H9 (cell line): ENCODE measurements at regions not wholly inside any gene's neighbourhood (a gene's known extent, or its start where the extent isn't known, plus 50 kb on each side); places are given as distances from the start of the nearest gene placed in this dataset.

ENCODE experiments used
- DNase-seq: peaks from one replicate; pipeline ENCODE4 v3.0.0-alpha.2; 2017
- H2AFZ ChIP-seq: one replicate; pipeline ENCODE4 v1.6.1; 2013; ENCODE audit warnings: mild to moderate bottlenecking, low read length, control low read depth, moderate library complexity
- H2AK5ac ChIP-seq: 2 replicates; pipeline ENCODE4 v1.6.1; 2013; ENCODE audit warnings: low read length, control low read depth, mixed read lengths; ENCODE audit not compliant: insufficient read length
- H2BK120ac ChIP-seq: one replicate; pipeline ENCODE4 v1.6.1; 2013; ENCODE audit warnings: low read depth, mild to moderate bottlenecking, low read length, control low read depth, inconsistent platforms; ENCODE audit not compliant: poor library complexity, severe bottlenecking
- H2BK12ac ChIP-seq: 2 replicates; pipeline ENCODE4 v1.6.1; 2013; ENCODE audit warnings: low read length, control low read depth, mixed read lengths, low read depth; ENCODE audit not compliant: insufficient read length
- H2BK15ac ChIP-seq: 2 replicates; pipeline ENCODE4 v1.6.1; 2013; ENCODE audit warnings: low read depth, low read length, control low read depth
- H2BK20ac ChIP-seq: one replicate; pipeline ENCODE4 v1.6.1; 2013; ENCODE audit warnings: low read depth, mild to moderate bottlenecking, low read length, control low read depth, inconsistent platforms; ENCODE audit not compliant: poor library complexity, severe bottlenecking
- H2BK5ac ChIP-seq: 2 replicates; pipeline ENCODE4 v1.6.1; 2013; ENCODE audit warnings: low read length, control low read depth, mixed read lengths; ENCODE audit not compliant: insufficient read length
- H3K14ac ChIP-seq: 2 replicates; pipeline ENCODE4 v1.6.1; 2013; ENCODE audit warnings: low read length, control low read depth; ENCODE audit not compliant: insufficient read depth
- H3K18ac ChIP-seq: 2 replicates; pipeline ENCODE4 v1.6.1; 2013; ENCODE audit warnings: low read depth, mild to moderate bottlenecking, mixed read lengths, low read length, control low read depth; ENCODE audit not compliant: insufficient read length
- H3K23ac ChIP-seq: 2 replicates; pipeline ENCODE4 v1.6.1; 2013; ENCODE audit warnings: low read length, control low read depth, mixed read lengths, low read depth; ENCODE audit not compliant: insufficient read length
- H3K23me2 ChIP-seq: 2 replicates; pipeline ENCODE4 v1.6.1; 2013; ENCODE audit warnings: low read depth, mild to moderate bottlenecking, mixed read lengths, low read length, control low read depth; ENCODE audit not compliant: insufficient read length, poor library complexity, severe bottlenecking
- H3K27ac ChIP-seq: 2 replicates; pipeline ENCODE4 v1.5.1; 2013; ENCODE audit warnings: low read length, control low read depth, mixed read lengths, low read depth; ENCODE audit not compliant: insufficient read length
- H3K27me3 ChIP-seq: 2 replicates; pipeline ENCODE4 v1.6.1; 2013; ENCODE audit warnings: low read length, control low read depth, inconsistent platforms; ENCODE audit not compliant: insufficient read depth
- H3K4ac ChIP-seq: 2 replicates; pipeline ENCODE4 v1.6.1; 2013; ENCODE audit warnings: low read depth, mild to moderate bottlenecking, control low read depth, inconsistent platforms, low read length, moderate library complexity
- H3K4me1 ChIP-seq: 2 replicates; pipeline ENCODE4 v1.6.1; 2013; ENCODE audit warnings: low read length, control low read depth, inconsistent platforms; ENCODE audit not compliant: insufficient read depth
- H3K4me2 ChIP-seq: 2 replicates; pipeline ENCODE4 v1.6.1; 2013; ENCODE audit warnings: low read length, control low read depth, mixed read lengths; ENCODE audit not compliant: insufficient read length, insufficient read depth
- H3K56ac ChIP-seq: 2 replicates; pipeline ENCODE4 v1.6.1; 2013; ENCODE audit warnings: low read depth, mild to moderate bottlenecking, mixed read lengths, low read length, control low read depth; ENCODE audit not compliant: insufficient read length
- H3K79me1 ChIP-seq: 2 replicates; pipeline ENCODE4 v1.6.1; 2013; ENCODE audit warnings: low read depth, mild to moderate bottlenecking, moderate library complexity, low read length, control low read depth, inconsistent platforms; ENCODE audit not compliant: insufficient read depth, poor library complexity, severe bottlenecking
- H3K79me2 ChIP-seq: 2 replicates; pipeline ENCODE4 v1.6.1; 2013; ENCODE audit warnings: low read length, control low read depth, inconsistent platforms; ENCODE audit not compliant: insufficient read depth
- H3K9ac ChIP-seq: 2 replicates; pipeline ENCODE4 v1.6.1; 2013; ENCODE audit warnings: low read length, control low read depth, mixed read lengths; ENCODE audit not compliant: insufficient read length; ENCODE audit errors: extremely low read depth
- H3K9me3 ChIP-seq: one replicate; pipeline ENCODE4 v1.6.1; 2013; ENCODE audit warnings: low read depth, low read length, inconsistent platforms; ENCODE audit not compliant: control insufficient read depth
- H3T11ph ChIP-seq: one replicate; pipeline ENCODE4 v1.6.1; 2013; ENCODE audit warnings: mild to moderate bottlenecking, low read length, control low read depth, inconsistent platforms
- H4K20me1 ChIP-seq: one replicate; pipeline ENCODE4 v1.6.1; 2013; ENCODE audit not compliant: control insufficient read depth, insufficient read length, insufficient read depth
- H4K5ac ChIP-seq: 2 replicates; pipeline ENCODE4 v1.6.1; 2013; ENCODE audit warnings: low read depth, mild to moderate bottlenecking, mixed read lengths, low read length, control low read depth; ENCODE audit not compliant: insufficient read length
- H4K8ac ChIP-seq: replicated peaks from 2 replicates; pipeline ENCODE4 v1.6.1; 2013; ENCODE audit warnings: low read length, control low read depth, mixed read lengths, low read depth; ENCODE audit not compliant: insufficient read length
- H4K91ac ChIP-seq: 2 replicates; pipeline ENCODE4 v1.6.1; 2013; ENCODE audit warnings: low read depth, mild to moderate bottlenecking, moderate library complexity, mixed read lengths, low read length, control low read depth; ENCODE audit not compliant: insufficient read length
- H3K27ac Mint-ChIP-seq, 3 experiments: 2 replicates in 2 of 3; 3 replicates in 1 of 3; pipeline ENCODE4 v1.8.0; 2020 to 2021; ENCODE audit warnings: mixed read lengths in 3 of 3, mild to moderate bottlenecking in 1 of 3, moderate library complexity in 1 of 3
- H3K27me3 Mint-ChIP-seq: 2 replicates; pipeline ENCODE4 v1.8.0; 2021; ENCODE audit warnings: low read depth, mild to moderate bottlenecking, moderate library complexity, mixed read lengths
- H3K36me3 Mint-ChIP-seq, 3 experiments: 2 replicates in 2 of 3; 3 replicates in 1 of 3; pipeline ENCODE4 v1.8.0; 2020 to 2021; ENCODE audit warnings: low read depth in 3 of 3, mixed read lengths in 3 of 3; ENCODE audit not compliant: insufficient read depth in 1 of 3
- H3K4me1 Mint-ChIP-seq, 2 experiments: 2 replicates each; pipeline ENCODE4 v1.8.0; 2020; ENCODE audit warnings: mixed read lengths in 2 of 2
- H3K4me3 Mint-ChIP-seq, 2 experiments: 2 replicates in 1 of 2; 3 replicates in 1 of 2; pipeline ENCODE4 v1.8.0; 2020 to 2021; ENCODE audit warnings: mild to moderate bottlenecking in 2 of 2, mixed read lengths in 2 of 2, moderate library complexity in 1 of 2
- H3K9me3 Mint-ChIP-seq, 2 experiments: 2 replicates in 1 of 2; 3 replicates in 1 of 2; pipeline ENCODE4 v1.8.0; 2020; ENCODE audit warnings: mild to moderate bottlenecking in 2 of 2, mixed read lengths in 2 of 2, moderate library complexity in 1 of 2
- CTCF ChIP-seq: fragments of 200-600 bp; sonication (generic); conservative IDR thresholded peaks from 3 replicates; pipeline ENCODE4 v1.8.0; 2021; ENCODE audit warnings: antibody characterized with exemption, mild to moderate bottlenecking
- WGBS: extraction: QIAGEN DNeasy Blood & Tissue Kit; methylation state at CpG from one replicate; pipeline ENCODE4 v1.1.7; 2013; ENCODE audit warnings: missing lambda C conversion rate, low lambda C conversion rate, mixed read lengths; ENCODE audit not compliant: insufficient read length; ENCODE audit errors: extremely low coverage; 5-methylcytosine and 5-hydroxymethylcytosine counted together

- Histone ChIP-seq H4K8ac (no peak overlapping the region), H2BK12ac (no peak overlapping the region), H2AK5ac (no peak overlapping the region), H3T11ph (no peak overlapping the region), H2BK15ac (no peak overlapping the region), H3K14ac (peak overlapping the region; percentile 26; the same call in 1 of the 2 replicates), H3K56ac (no peak overlapping the region), H3K27ac (no peak overlapping the region), H2BK120ac (no peak overlapping the region), H3K27me3 (no peaks in the 10 kb centered on the region), H2BK20ac (no peak overlapping the region), H3K23me2 (no peaks in the 10 kb centered on the region), H3K4ac (no peak overlapping the region), H4K20me1 (no peaks in the 10 kb centered on the region), H3K18ac (no peak overlapping the region), H4K91ac (no peak overlapping the region), H3K9me3 (no peaks in the 10 kb centered on the region), H2BK5ac (no peak overlapping the region), H2AFZ (no peak overlapping the region), H4K5ac (no peak overlapping the region), H3K79me2 (no peaks in the 10 kb centered on the region), H3K79me1 (no peaks in the 10 kb centered on the region), H3K23ac (no peak overlapping the region), H3K4me2 (no peak overlapping the region), H3K9ac (no peak overlapping the region), H3K4me1 (no peaks in the 10 kb centered on the region)
- Mint-ChIP-seq H3K27me3 (peaks cover 6% of the 10 kb centered on the region), H3K36me3 (no peaks in the 10 kb centered on the region), H3K4me1 (peaks cover 16 to 20% of the 10 kb centered on the region in 2 experiments), H3K4me3 (no peak overlapping the region), H3K9me3 (no peaks in the 10 kb centered on the region), H3K27ac (0 out of 7 replicates have a peak overlapping the region, but pooled peaks of 1 of the 3 experiments have one; percentile 4)
- WGBS, result no CpG with 5 or more reads among the region's 14 CpGs
- DNase-seq, result peak; percentile 37
- TF ChIP-seq CTCF, result no peak
Observed at GRCh38 chr15:31272558-31273257, 53.9 kb upstream of the KLF13 start.
